A549 (cell line): ENCODE measurements at regions not wholly inside any gene's neighbourhood (a gene's known extent, or its start where the extent isn't known, plus 50 kb on each side); places are given as distances from the start of the nearest gene placed in this dataset.

Source experiments
- CBX8 ChIP-seq: fragments of 200-600 bp; sonication (generic); IDR thresholded peaks from 2 replicates; pipeline ENCODE4 v1.6.1; 2016
- CHD2 ChIP-seq: fragments of 150-350 bp; IDR thresholded peaks from 2 replicates; pipeline ENCODE4 v1.6.1; 2014; ENCODE audit warnings: low read length; ENCODE audit not compliant: partially characterized antibody
- ESRRA ChIP-seq: fragments of 150-350 bp; IDR thresholded peaks from 2 replicates; pipeline ENCODE4 v1.6.1; 2014; ENCODE audit warnings: mild to moderate bottlenecking, low read length, borderline replicate concordance
- HEYL ChIP-seq: fragments of 250-450 bp; sonication (Bioruptor Pico); IDR thresholded peaks from 2 replicates; pipeline ENCODE4 v1.8.0; 2021; ENCODE audit warnings: mild to moderate bottlenecking, moderate library complexity
- POLR2A ChIP-seq: IDR thresholded peaks from 2 replicates; pipeline ENCODE4 v1.6.1; 2012; ENCODE audit warnings: mild to moderate bottlenecking, low read length
- TF ChIP-seq, protein P1 (sequence below): fragments of >200 bp; sonication (Bioruptor Twin); formaldehyde crosslinking; IDR thresholded peaks from 3 replicates; pipeline ENCODE4 v1.5.1; 2016

DNA sequence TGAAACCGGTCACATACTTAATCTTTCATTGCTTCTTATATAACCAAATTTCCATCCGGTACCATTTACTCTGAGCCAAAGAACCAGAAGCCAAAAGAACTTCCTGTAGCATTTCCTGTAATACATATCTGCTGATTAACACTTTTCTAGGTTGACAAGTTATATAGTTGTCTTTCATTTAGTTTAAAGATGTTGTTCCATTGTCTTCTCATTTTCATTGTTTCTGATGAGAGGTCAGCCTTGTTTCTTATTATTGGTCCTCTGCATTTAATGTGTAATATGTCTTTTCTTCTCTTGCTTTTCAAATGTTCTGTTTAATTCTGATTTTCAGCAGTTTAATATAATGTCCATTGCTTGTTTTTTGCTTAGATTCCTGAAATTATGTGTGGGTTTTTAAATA lies 214.5 kb upstream of the CCN2 start:
- no peak for TF ChIP-seq HEYL (CRISPR knock-in tag)
- no peak for TF ChIP-seq CBX8
- TF ChIP-seq, protein P1, sequence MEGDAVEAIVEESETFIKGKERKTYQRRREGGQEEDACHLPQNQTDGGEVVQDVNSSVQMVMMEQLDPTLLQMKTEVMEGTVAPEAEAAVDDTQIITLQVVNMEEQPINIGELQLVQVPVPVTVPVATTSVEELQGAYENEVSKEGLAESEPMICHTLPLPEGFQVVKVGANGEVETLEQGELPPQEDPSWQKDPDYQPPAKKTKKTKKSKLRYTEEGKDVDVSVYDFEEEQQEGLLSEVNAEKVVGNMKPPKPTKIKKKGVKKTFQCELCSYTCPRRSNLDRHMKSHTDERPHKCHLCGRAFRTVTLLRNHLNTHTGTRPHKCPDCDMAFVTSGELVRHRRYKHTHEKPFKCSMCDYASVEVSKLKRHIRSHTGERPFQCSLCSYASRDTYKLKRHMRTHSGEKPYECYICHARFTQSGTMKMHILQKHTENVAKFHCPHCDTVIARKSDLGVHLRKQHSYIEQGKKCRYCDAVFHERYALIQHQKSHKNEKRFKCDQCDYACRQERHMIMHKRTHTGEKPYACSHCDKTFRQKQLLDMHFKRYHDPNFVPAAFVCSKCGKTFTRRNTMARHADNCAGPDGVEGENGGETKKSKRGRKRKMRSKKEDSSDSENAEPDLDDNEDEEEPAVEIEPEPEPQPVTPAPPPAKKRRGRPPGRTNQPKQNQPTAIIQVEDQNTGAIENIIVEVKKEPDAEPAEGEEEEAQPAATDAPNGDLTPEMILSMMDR, result no peak
- no peak for TF ChIP-seq CHD2
- TF ChIP-seq ESRRA, result no peak
- TF ChIP-seq POLR2A, result no peak
